RWPE2 (cell line): ENCODE measurements at regions not wholly inside any gene's neighbourhood (a gene's known extent, or its start where the extent isn't known, plus 50 kb on each side); places are given as distances from the start of the nearest gene placed in this dataset.
"Not testable (repeated sequence)": the region's sequence is repeated elsewhere in the genome, so short reads cannot be mapped to it uniquely, and the experiment has no call there.

Source experiments
- ATAC-seq: fragments of 200-7000 bp; cut with Tn5 transposase; 3 replicates; pipeline ENCODE4 v1.9.1; 2021; ENCODE audit warnings: low read depth
- DNase-seq: peaks from one replicate; pipeline ENCODE4 v3.0.0-alpha.2; 2020; ENCODE audit warnings: low spot score
- H3K27ac ChIP-seq: fragments of 450-650 bp; 2 replicates; pipeline ENCODE4 v1.5.1; 2017; ENCODE audit warnings: mild to moderate bottlenecking; ENCODE audit not compliant: poor library complexity, severe bottlenecking
- H3K27me3 ChIP-seq: fragments of 250-450 bp; sonication (Bioruptor Pico); 2 replicates; pipeline ENCODE4 v1.5.1; 2021; ENCODE audit warnings: mild to moderate bottlenecking, moderate library complexity; ENCODE audit not compliant: insufficient read depth, poor library complexity, severe bottlenecking
- H3K36me3 ChIP-seq: fragments of 250-450 bp; sonication (Bioruptor Pico); 2 replicates; pipeline ENCODE4 v1.5.1; 2020; ENCODE audit warnings: low read depth, mild to moderate bottlenecking, moderate library complexity
- H3K4me1 ChIP-seq: fragments of 250-450 bp; sonication (Bioruptor Pico); 2 replicates; pipeline ENCODE4 v1.5.1; 2021; ENCODE audit warnings: mild to moderate bottlenecking, moderate library complexity; ENCODE audit not compliant: insufficient read depth, poor library complexity, severe bottlenecking
- H3K4me3 ChIP-seq: fragments of 250-450 bp; sonication (Bioruptor Pico); 2 replicates; pipeline ENCODE4 v1.5.1; 2021; ENCODE audit warnings: mild to moderate bottlenecking, moderate library complexity; ENCODE audit not compliant: severe bottlenecking
- H3K9me3 ChIP-seq: fragments of 250-450 bp; sonication (Bioruptor Pico); 2 replicates; pipeline ENCODE4 v1.5.1; 2021; ENCODE audit warnings: mild to moderate bottlenecking, moderate library complexity; ENCODE audit not compliant: severe bottlenecking
- TF ChIP-seq, protein P1 (sequence below): fragments of 450-650 bp; IDR thresholded peaks from one replicate; pipeline ENCODE4 v1.5.1; 2017; ENCODE audit warnings: mild to moderate bottlenecking, moderate library complexity; ENCODE audit not compliant: poor library complexity, severe bottlenecking

- H3K27ac ChIP-seq = no peak overlapping the region
- DNase-seq = no peak
- no peak overlapping the region for H3K4me3 ChIP-seq
- H3K36me3 ChIP-seq = no peaks in the 10 kb centered on the region
- no peaks in the 10 kb centered on the region for H3K27me3 ChIP-seq
- no peaks in the 10 kb centered on the region for H3K9me3 ChIP-seq
- no peaks in the 10 kb centered on the region for H3K4me1 ChIP-seq
- TF ChIP-seq, protein P1, sequence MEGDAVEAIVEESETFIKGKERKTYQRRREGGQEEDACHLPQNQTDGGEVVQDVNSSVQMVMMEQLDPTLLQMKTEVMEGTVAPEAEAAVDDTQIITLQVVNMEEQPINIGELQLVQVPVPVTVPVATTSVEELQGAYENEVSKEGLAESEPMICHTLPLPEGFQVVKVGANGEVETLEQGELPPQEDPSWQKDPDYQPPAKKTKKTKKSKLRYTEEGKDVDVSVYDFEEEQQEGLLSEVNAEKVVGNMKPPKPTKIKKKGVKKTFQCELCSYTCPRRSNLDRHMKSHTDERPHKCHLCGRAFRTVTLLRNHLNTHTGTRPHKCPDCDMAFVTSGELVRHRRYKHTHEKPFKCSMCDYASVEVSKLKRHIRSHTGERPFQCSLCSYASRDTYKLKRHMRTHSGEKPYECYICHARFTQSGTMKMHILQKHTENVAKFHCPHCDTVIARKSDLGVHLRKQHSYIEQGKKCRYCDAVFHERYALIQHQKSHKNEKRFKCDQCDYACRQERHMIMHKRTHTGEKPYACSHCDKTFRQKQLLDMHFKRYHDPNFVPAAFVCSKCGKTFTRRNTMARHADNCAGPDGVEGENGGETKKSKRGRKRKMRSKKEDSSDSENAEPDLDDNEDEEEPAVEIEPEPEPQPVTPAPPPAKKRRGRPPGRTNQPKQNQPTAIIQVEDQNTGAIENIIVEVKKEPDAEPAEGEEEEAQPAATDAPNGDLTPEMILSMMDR = no peak
- no peak for ATAC-seq
These were observed 123.2 kb downstream of the MC4R start for GRCh38 chr18:60249388-60249787.

DNA sequence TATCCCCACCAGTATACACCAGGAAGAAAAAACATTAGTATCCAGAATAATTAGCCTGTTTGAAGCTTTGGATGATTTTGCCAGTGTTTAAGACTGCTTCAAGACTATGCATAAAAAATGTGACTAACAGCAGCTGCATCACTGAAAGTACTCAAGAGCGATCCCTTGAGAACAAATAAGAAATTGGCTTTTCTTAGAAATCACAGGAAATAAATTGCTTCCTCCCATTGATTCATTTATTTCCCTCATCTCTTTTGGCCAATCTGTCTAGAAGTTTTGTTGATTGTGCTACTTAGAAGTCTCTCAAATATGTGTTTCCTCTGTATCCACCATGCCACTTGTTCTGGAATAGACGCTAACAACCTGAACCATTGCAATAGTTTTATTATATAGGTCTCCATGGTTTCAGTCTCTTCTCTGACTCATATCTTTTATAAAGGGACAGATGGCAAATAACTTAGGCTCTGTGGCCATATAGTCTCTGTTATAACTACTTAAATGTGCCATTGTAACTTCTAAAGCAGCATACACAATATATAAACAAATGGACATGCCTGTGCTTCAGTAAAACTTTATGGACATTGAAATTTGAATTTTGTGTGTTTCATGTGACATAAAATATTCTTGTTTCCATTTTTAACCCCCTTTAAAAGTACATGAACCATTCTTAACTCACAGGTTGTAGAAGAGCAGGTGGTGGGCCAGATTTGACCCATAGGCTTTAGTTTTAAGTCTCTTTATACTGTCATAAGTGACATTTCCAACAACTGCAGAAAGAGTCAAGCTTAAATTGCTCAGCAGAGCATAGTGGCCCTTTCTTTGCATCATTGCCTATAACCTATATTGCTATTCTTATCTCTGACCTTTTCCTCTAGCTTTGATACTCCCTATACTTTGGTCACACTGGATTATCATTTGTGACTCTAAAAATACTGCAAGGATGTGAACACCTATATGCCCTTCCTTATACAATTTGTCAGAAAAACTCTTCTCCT lies 123.9 kb downstream of the MC4R start:
- H3K4me1 ChIP-seq = no peaks in the 10 kb centered on the region
- H3K27me3 ChIP-seq = no peaks in the 10 kb centered on the region
- no peaks in the 10 kb centered on the region for H3K36me3 ChIP-seq
- H3K4me3 ChIP-seq = no peak overlapping the region
- DNase-seq = no peak
- H3K27ac ChIP-seq = no peak overlapping the region
- no peak for ATAC-seq
- H3K9me3 ChIP-seq = no peaks in the 10 kb centered on the region
- TF ChIP-seq, protein P1 = no peak

DNA sequence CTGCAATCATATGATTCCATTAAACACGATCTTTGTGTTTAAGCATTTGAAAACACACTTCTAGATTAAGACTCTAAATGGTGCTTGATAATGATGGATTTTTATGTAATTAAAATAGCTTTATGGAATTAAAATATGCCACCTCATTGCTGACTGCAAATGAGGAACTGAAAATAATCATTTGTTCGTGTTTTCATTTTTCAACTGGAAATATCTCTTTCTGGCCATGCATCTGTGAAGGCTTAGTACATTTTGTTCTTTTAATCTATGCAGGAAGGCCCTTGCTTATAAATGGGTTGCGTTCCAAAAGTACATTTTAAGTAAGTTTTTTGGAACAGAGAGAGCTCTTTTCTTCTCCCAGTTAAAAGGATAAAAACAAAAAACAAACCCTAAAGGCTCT lies 125.5 kb downstream of the MC4R start:
- Histone ChIP-seq H3K4me1 (no peaks in the 10 kb centered on the region), H3K4me3 (no peak overlapping the region), H3K27ac (no peak overlapping the region), H3K36me3 (no peaks in the 10 kb centered on the region), H3K9me3 (no peaks in the 10 kb centered on the region), H3K27me3 (no peaks in the 10 kb centered on the region)
- ATAC-seq (no peak), DNase-seq (no peak)
- TF ChIP-seq, protein P1 = no peak

DNA sequence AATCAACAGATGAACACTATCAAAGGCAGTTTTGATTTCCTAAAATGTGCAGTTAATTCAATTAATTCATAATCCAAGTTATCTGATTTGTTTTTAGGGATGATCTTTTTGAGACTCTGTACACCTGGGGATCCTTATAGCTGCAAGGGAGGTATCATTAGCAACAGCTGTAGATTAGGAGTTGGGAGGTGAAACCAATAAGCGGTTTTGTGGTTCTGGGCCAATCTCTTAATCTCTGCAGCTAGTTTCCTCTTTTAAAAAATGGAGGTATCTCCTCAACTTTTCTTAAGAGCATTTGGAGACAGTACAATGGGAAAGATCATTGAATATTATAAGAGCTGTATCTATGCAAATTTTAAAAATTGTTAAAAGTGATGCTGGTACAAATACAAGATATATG lies 126.0 kb downstream of the MC4R start:
- TF ChIP-seq, protein P1 = no peak
- no peaks in the 10 kb centered on the region for H3K9me3 ChIP-seq
- no peak overlapping the region for H3K27ac ChIP-seq
- H3K36me3 ChIP-seq = no peaks in the 10 kb centered on the region
- no peaks in the 10 kb centered on the region for H3K4me1 ChIP-seq
- no peaks in the 10 kb centered on the region for H3K27me3 ChIP-seq
- ATAC-seq (no peak), DNase-seq (no peak)
- no peak overlapping the region for H3K4me3 ChIP-seq

DNA sequence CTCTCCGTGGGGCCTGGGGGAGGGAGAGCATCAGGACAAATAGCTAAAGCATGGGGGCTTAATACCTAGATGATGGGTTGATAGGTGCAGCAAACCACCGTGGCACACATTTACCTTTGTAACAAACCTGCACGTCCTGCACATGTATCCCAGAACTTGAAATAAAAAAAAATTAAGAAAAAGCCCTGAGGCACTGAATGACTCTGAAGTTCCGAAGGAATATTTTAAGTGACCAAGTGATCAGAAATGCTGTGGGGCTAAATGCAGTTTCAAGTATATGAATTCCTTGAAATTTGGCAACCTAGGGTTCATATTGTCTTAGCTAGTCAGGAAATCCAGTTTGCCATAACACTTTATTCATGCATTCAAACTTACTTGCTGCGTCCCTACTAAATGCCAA lies 127.5 kb downstream of the MC4R start:
- no peaks in the 10 kb centered on the region for H3K4me1 ChIP-seq
- no peak overlapping the region for H3K4me3 ChIP-seq
- no peak overlapping the region for H3K27ac ChIP-seq
- H3K9me3 ChIP-seq = no peaks in the 10 kb centered on the region
- TF ChIP-seq, protein P1 = no peak
- DNase-seq = no peak
- H3K36me3 ChIP-seq = no peaks in the 10 kb centered on the region
- H3K27me3 ChIP-seq = no peaks in the 10 kb centered on the region
- no peak for ATAC-seq

- H3K27ac ChIP-seq, H3K27me3 ChIP-seq, H3K36me3 ChIP-seq, DNase-seq, H3K4me1 ChIP-seq, H3K4me3 ChIP-seq, H3K9me3 ChIP-seq, ATAC-seq: not testable (repeated sequence)
These were observed 133.4 kb downstream of the MC4R start for GRCh38 chr18:60239024-60239710.
